ENCODE measurements at regions not wholly inside any gene's neighbourhood (a gene's known extent, or its start where the extent isn't known, plus 50 kb on each side); places are given as distances from the start of the nearest gene placed in this dataset.

DNA sequence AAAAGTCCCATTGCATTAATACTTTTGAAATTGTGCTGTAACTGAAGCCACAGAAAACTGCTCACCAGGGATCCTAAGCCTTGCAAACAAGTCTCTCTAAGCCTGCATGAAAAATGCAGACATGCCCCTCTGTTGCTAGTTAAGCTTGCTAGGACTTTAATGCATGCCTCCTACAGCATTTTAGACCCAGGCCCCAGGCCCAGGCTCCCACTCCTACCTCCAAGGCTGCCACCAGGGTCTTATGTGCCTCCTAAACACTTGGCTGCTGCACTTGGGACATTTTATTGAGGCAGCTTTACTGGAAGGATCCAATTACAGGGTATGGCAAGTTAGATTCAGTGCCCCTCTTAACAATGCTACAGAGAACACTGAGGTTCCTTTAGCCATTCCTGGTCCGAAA, 467.3 kb upstream of the CLINT1 start:
- DNase-seq = no peak
- WGBS = 95% methylated on average over 1 of the region's 1 CpG
- no peaks in the 10 kb centered on the region for H3K4me1 ChIP-seq (ENCODE audit: control insufficient read depth, insufficient read depth, low read length)
- H3K9me3 ChIP-seq (ENCODE audit: control insufficient read depth, low read length) = no peaks in the 10 kb centered on the region
- no peak for ATAC-seq
- no peaks in the 10 kb centered on the region for H3K27me3 ChIP-seq (ENCODE audit: control insufficient read depth, insufficient read depth)
- no peak overlapping the region for H3K27ac ChIP-seq (ENCODE audit: low read length)
- no peak overlapping the region for H3K4me3 ChIP-seq (ENCODE audit: low read length)
- intact Hi-C loops (cut with DNase I) = no loop called here

DNA sequence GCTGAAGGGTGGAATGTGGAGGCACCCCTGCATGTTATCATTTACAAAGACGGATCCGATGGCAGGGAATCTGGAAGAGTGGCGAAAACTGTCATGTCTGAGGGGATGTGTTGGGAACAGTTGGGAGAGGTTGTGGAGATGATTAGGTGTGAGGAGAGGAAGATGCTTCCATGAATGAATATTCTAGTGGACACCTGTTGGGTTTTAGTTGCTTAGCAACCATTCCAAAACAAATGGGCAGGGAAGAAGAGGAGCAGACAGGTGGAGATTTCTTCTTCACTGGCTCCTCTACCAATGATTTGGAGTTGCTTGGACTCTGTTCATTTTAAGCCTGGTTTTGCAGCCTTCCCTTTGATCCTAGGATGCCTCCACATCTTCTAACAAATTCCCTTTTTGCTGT, 465.3 kb upstream of the CLINT1 start:
- no peak for ATAC-seq
- H3K4me3 ChIP-seq (ENCODE audit: low read length) = no peak overlapping the region
- intact Hi-C loops (cut with DNase I) = no loop called here
- DNase-seq = no peak
- H3K9me3 ChIP-seq (ENCODE audit: control insufficient read depth, low read length) = no peaks in the 10 kb centered on the region
- H3K4me1 ChIP-seq (ENCODE audit: control insufficient read depth, insufficient read depth, low read length) = no peaks in the 10 kb centered on the region
- 89% methylated on average over 3 of the region's 3 CpGs for WGBS
- H3K27me3 ChIP-seq (ENCODE audit: control insufficient read depth, insufficient read depth) = no peaks in the 10 kb centered on the region
- H3K27ac ChIP-seq (ENCODE audit: low read length) = no peak overlapping the region

DNA sequence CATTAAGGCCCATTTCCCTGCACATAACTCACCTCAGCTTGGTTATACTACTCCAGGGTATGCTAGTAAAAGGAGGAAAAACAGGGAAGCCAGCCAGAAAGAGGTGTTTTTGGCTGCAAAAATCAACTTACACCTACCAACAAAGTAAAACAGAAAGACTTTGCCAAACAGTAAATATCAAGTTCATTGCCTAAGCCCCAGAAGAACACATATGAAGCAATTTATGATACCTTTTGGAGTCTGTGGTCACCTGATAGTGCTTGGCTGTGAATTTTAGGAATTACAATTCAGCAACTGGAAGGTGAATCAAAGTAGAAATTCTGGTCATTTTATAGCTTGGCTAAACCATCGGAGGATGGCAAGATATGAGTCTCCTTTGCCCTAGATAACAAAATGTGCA, 463.7 kb upstream of the CLINT1 start:
- no peaks in the 10 kb centered on the region for H3K4me1 ChIP-seq (ENCODE audit: control insufficient read depth, insufficient read depth, low read length)
- no peaks in the 10 kb centered on the region for H3K27me3 ChIP-seq (ENCODE audit: control insufficient read depth, insufficient read depth)
- DNase-seq = no peak
- intact Hi-C loops (cut with DNase I) = no loop called here
- no peak overlapping the region for H3K4me3 ChIP-seq (ENCODE audit: low read length)
- ATAC-seq = no peak
- 96% methylated on average over 1 of the region's 1 CpG for WGBS
- H3K27ac ChIP-seq (ENCODE audit: low read length) = no peak overlapping the region
- H3K9me3 ChIP-seq (ENCODE audit: control insufficient read depth, low read length) = no peaks in the 10 kb centered on the region

DNA sequence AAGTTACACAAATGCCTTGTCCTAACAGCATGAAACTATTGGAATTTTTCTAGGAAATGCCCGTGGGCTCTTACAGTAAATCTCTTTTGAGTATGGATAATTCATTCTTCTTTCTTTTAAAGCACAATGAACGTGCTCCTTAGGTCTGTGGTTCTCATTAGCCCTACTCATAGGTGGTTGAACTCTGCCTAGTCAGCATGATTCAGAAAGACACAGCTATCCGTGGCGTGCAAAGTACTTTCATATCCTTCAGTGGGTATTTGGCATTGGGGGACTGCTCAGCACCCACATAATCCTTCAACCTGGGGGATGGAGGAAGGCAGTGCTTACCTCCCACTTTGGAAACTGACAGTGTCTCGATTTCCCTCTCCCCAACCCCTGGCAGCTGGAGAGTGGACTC, 462.0 kb upstream of the CLINT1 start:
- ATAC-seq (no peak), DNase-seq (no peak)
- Histone ChIP-seq H3K4me3 (ENCODE audit: low read length) (no peak overlapping the region), H3K9me3 (ENCODE audit: control insufficient read depth, low read length) (no peaks in the 10 kb centered on the region), H3K27ac (ENCODE audit: low read length) (no peak overlapping the region), H3K27me3 (ENCODE audit: control insufficient read depth, insufficient read depth) (no peaks in the 10 kb centered on the region), H3K4me1 (ENCODE audit: control insufficient read depth, insufficient read depth, low read length) (no peaks in the 10 kb centered on the region)
- WGBS = 86% methylated on average over 5 of the region's 5 CpGs
- intact Hi-C loops (cut with DNase I) = no loop called here

DNA sequence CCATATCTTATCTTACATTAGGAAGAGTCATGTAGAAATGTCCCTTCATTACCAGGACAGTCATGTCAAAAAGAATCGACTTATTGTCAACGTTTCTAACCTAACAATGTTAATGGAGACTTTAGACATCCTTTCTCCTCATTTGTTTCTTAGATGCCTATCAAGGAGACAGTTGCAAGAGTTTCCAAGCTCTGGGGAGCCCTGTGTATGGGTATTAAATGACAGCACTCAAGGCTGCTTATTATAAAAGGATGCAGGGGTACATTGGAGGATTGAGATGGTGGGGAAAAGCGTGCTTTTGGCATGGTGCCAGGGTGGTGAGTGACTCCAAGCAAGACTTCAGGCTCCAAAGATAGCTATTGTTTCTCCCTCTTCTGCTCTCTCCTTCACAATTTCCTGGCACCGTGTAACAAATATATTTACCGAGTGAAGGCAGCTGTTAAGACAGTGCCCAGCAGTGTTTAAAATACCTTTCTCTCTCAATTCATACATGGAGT, 461.3 kb upstream of the CLINT1 start:
- no peak overlapping the region for H3K4me3 ChIP-seq (ENCODE audit: low read length)
- no peaks in the 10 kb centered on the region for H3K4me1 ChIP-seq (ENCODE audit: control insufficient read depth, insufficient read depth, low read length)
- DNase-seq (no peak), ATAC-seq (no peak)
- 30% methylated on average over 5 of the region's 5 CpGs for WGBS
- no peaks in the 10 kb centered on the region for H3K27me3 ChIP-seq (ENCODE audit: control insufficient read depth, insufficient read depth)
- intact Hi-C loops (cut with DNase I) = no loop called here
- no peak overlapping the region for H3K27ac ChIP-seq (ENCODE audit: low read length)
- H3K9me3 ChIP-seq (ENCODE audit: control insufficient read depth, low read length) = no peaks in the 10 kb centered on the region

DNA sequence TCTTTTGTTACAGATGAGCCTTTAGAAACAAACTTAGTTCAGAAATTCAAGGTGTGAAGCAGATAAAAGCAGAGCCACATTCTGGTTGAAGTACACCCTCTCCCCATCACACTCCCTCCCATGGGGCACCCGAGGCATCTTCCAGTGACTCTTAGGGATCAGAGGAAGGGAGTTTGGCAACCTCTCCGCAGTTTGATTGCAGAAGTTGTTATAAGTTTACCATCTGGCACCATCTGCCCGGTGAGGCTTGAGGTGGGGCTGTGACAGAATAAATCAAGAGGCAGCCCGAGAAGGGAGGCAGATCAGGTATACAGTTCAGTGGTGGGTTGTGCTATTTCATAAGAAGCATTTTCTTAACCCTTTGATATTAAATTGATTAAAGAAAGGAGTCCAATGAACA, 458.6 kb upstream of the CLINT1 start:
- no peaks in the 10 kb centered on the region for H3K4me1 ChIP-seq (ENCODE audit: control insufficient read depth, insufficient read depth, low read length)
- H3K9me3 ChIP-seq (ENCODE audit: control insufficient read depth, low read length) = no peaks in the 10 kb centered on the region
- no peaks in the 10 kb centered on the region for H3K27me3 ChIP-seq (ENCODE audit: control insufficient read depth, insufficient read depth)
- DNase-seq = no peak
- intact Hi-C loops (cut with DNase I) = no loop called here
- no peak overlapping the region for H3K27ac ChIP-seq (ENCODE audit: low read length)
- H3K4me3 ChIP-seq (ENCODE audit: low read length) = no peak overlapping the region
- WGBS = 47% methylated on average over 4 of the region's 4 CpGs
- ATAC-seq = no peak

DNA sequence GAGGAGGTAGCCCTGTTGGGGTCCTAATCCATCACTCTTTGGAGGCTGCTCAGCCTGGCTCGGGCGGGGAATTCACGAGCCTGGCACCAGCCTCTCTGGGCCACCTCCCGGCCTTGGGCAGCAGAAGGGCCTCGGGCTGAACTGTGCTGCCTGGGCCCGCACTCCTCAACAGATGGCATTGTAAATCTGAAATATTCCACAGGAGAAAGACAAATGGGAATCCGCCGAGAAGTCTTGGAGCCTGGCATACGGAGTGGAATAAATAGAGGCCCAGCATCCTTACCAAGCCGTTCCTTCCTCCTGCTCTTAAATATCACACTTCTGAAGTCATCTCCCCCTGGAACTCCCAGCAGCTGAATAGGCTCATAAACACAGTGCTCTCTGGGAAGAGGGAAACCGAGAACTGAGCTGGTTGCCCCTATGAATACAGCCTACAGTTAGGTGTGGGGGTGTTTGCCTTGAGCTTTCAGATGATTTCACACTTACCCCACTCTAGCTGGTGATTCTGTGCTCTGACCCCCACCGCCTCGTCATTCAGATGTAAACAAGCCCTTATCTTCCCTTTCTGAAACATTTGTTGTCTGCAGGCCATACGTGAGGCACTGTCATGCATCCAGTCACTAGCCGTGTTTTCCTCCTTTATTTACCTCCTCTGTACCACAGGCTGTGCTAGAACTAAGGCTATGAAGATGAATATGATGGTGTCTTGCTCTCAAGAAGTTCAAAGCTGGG, 455.0 kb upstream of the CLINT1 start:
- ATAC-seq (no peak), DNase-seq (no peak)
- WGBS = 88% methylated on average over 15 of the region's 15 CpGs
- Histone ChIP-seq H3K27ac (ENCODE audit: low read length) (no peak overlapping the region), H3K4me1 (ENCODE audit: control insufficient read depth, insufficient read depth, low read length) (no peaks in the 10 kb centered on the region), H3K27me3 (ENCODE audit: control insufficient read depth, insufficient read depth) (no peaks in the 10 kb centered on the region), H3K9me3 (ENCODE audit: control insufficient read depth, low read length) (no peaks in the 10 kb centered on the region), H3K4me3 (ENCODE audit: low read length) (no peak overlapping the region)
- intact Hi-C loops (cut with DNase I) = no loop called here

DNA sequence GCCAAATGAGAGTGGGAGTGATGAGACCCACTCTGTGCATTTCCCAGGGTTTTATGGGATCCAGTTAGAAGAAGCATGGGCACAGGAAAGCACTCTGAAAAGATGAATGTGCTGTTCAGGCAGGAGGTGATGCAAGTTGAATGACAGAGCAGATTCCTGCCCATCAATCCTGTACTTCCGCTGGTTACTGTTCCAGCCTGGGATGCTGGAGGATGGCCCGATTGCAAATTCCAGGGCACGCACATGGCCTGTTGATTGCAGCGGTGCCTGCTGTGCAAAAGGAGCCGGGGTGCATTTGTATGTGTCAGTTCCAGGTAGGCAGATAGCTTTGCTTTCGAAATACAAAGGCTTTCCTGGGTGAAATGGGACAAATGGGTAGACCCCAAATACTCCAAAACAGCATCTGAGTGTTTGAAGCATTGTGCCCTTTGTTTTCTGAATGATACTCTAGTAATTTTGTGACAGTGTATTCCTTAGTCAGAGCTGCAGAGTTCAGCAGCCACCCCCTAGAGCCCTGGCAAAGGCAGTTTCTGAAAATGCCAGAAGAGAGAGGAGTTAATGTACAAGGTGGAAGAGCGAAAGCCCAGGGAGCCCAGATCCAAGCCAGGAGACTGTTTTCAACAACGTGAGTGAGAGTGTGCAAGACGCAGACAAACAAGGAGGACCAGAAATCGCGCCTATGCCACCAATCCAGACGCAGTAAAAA, 454.2 kb upstream of the CLINT1 start:
- Histone ChIP-seq H3K4me1 (ENCODE audit: control insufficient read depth, insufficient read depth, low read length) (no peaks in the 10 kb centered on the region), H3K27me3 (ENCODE audit: control insufficient read depth, insufficient read depth) (no peaks in the 10 kb centered on the region), H3K9me3 (ENCODE audit: control insufficient read depth, low read length) (no peaks in the 10 kb centered on the region), H3K4me3 (ENCODE audit: low read length) (no peak overlapping the region), H3K27ac (ENCODE audit: low read length) (no peak overlapping the region)
- DNase-seq (no peak), ATAC-seq (no peak)
- 86% methylated on average over 12 of the region's 12 CpGs for WGBS
- intact Hi-C loops (cut with DNase I) = no loop called here

DNA sequence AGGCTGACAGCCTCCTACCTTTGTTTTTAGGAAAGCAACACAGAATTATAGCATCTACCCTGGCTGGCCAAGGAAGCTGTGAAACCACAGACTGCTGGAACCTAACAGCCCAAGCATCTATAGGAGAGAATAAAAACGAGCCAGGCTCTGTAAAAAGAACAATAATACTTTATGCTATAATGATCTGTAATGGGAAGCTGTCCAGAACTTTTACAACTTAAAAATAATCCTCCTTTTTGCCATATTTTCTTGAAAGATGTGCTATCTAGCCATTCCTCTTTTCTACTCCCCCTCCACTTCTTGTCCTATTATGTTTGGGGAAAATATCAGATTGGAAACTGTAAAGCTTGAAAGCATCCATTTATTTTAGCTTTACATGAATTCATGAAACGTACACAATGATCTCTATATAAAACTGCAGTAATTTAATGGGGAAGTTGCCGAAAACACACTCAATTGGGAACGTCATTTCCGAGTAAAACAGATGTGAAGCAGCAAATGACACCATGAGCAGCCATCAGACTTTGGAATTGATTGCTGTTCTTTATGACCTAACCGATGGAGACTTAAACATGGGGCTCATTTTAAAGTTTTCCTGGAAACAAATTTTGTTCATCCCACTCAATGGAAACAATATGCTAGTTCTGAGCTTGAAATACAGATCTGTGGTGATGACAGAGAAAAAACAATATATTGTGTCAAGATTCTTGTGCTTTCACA, 450.3 kb upstream of the CLINT1 start:
- H3K4me1 ChIP-seq (ENCODE audit: control insufficient read depth, insufficient read depth, low read length) = no peaks in the 10 kb centered on the region
- no peak overlapping the region for H3K27ac ChIP-seq (ENCODE audit: low read length)
- ATAC-seq (no peak), DNase-seq (no peak)
- H3K27me3 ChIP-seq (ENCODE audit: control insufficient read depth, insufficient read depth) = no peaks in the 10 kb centered on the region
- intact Hi-C loops (cut with DNase I) = no loop called here
- no peaks in the 10 kb centered on the region for H3K9me3 ChIP-seq (ENCODE audit: control insufficient read depth, low read length)
- WGBS = 83% methylated on average over 6 of the region's 6 CpGs
- no peak overlapping the region for H3K4me3 ChIP-seq (ENCODE audit: low read length)

DNA sequence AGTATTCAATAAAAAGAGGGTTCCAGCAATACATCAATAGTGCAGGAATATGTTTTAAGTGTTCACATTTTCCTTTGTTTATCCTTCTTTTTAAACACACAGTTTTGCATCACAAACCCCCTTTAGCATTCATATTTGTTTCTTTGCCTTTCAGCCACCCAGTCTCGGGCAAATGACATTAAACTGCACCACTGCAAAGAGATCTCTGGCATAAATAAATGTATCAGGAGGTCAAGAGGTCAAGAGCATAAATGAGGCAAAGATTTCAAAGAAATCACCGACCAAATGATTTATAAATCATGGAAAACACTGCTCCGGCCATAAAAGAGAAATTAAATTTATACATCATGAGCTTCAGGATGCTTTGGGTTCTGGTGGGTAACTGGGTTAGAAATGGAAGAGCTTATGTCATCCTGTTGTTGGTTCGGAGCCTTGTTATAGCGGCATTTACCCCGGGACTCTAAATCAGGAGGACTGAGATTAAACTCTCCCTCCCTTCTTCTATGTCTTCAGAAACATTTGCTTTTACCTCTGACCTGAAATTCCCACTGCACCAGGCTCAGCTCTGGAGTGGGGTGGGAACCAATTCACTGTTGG, 449.6 kb upstream of the CLINT1 start:
- ATAC-seq (no peak), DNase-seq (no peak)
- Histone ChIP-seq H3K4me3 (ENCODE audit: low read length) (no peak overlapping the region), H3K4me1 (ENCODE audit: control insufficient read depth, insufficient read depth, low read length) (no peaks in the 10 kb centered on the region), H3K9me3 (ENCODE audit: control insufficient read depth, low read length) (no peaks in the 10 kb centered on the region), H3K27me3 (ENCODE audit: control insufficient read depth, insufficient read depth) (no peaks in the 10 kb centered on the region), H3K27ac (ENCODE audit: low read length) (no peak overlapping the region)
- intact Hi-C loops (cut with DNase I) = no loop called here
- WGBS = 84% methylated on average over 6 of the region's 6 CpGs

DNA sequence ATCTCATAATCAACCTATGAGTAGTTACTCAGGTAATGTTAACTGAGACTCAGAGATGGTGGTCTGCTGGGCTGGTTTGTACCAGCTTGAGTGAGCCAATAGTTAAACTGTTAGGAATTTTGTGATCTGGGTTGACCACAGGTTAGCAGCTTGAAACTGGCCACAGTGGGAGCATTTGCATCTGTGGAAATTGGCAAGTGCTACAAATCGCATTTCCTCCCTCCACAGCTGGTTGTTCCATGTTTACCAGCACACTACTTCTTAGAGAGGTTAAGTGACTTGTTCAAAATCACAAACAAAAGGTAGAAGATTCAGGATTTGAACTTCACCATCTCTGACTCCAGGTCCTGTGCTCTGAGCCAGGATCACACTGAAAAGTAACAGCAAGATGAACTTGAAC, 446.9 kb upstream of the CLINT1 start:
- Histone ChIP-seq H3K4me1 (ENCODE audit: control insufficient read depth, insufficient read depth, low read length) (no peaks in the 10 kb centered on the region), H3K9me3 (ENCODE audit: control insufficient read depth, low read length) (no peaks in the 10 kb centered on the region), H3K27ac (ENCODE audit: low read length) (no peak overlapping the region), H3K27me3 (ENCODE audit: control insufficient read depth, insufficient read depth) (no peaks in the 10 kb centered on the region), H3K4me3 (ENCODE audit: low read length) (no peak overlapping the region)
- intact Hi-C loops (cut with DNase I) = no loop called here
- DNase-seq (no peak), ATAC-seq (no peak)
- 63% methylated on average over 1 of the region's 1 CpG for WGBS
